GM12891 (cell line): ENCODE measurements at regions not wholly inside any gene's neighbourhood (a gene's known extent, or its start where the extent isn't known, plus 50 kb on each side); places are given as distances from the start of the nearest gene placed in this dataset.
"Not testable (repeated sequence)": the region's sequence is repeated elsewhere in the genome, so short reads cannot be mapped to it uniquely, and the experiment has no call there.

Experiments
- PAX5 ChIP-seq: IDR thresholded peaks from 2 replicates; pipeline ENCODE4 v1.6.1; 2011; ENCODE audit warnings: low read length, moderate library complexity, mild to moderate bottlenecking; ENCODE audit not compliant: insufficient read depth, severe bottlenecking
- POLR2A ChIP-seq: IDR thresholded peaks from 2 replicates; pipeline ENCODE4 v1.6.1; 2011; ENCODE audit warnings: low read depth, low read length, control low read depth
- POLR2AphosphoS5 ChIP-seq: IDR thresholded peaks from 2 replicates; pipeline ENCODE4 v1.6.1; 2011; ENCODE audit warnings: low read depth, low read length, control low read depth
- POU2F2 ChIP-seq: IDR thresholded peaks from 2 replicates; pipeline ENCODE4 v1.6.1; 2011; ENCODE audit warnings: low read depth, mild to moderate bottlenecking, control low read depth, low read length, moderate library complexity
- SPI1 ChIP-seq: IDR thresholded peaks from 2 replicates; pipeline ENCODE4 v1.6.1; 2011; ENCODE audit warnings: low read depth, low read length, control low read depth
- TAF1 ChIP-seq: IDR thresholded peaks from 2 replicates; pipeline ENCODE4 v1.6.1; 2011; ENCODE audit warnings: low read depth, low read length, control low read depth

DNA sequence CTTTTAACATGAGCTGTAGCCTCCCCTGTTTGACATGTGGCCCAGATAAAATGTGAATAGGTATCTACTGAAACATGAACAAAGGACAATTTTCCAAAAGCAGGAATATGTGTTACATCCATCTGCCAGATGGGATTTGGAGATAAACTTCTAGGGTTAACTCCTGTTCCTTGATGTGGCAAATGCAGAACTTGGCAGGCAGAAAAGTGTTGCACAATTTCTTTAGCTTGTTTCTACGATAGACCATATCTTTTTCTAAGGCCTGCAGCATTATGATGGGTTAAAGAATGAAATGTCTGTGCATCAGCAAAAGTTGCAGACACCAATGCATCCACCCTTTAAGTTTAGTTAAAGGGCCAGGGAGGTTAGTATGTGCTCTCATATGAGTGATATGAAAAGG is 96.8 kb downstream of the CPXCR1 start:
- TF ChIP-seq POLR2A, POLR2AphosphoS5, SPI1, POU2F2, TAF1, PAX5: not testable (repeated sequence)
